ENCODE measurements at regions not wholly inside any gene's neighbourhood (a gene's known extent, or its start where the extent isn't known, plus 50 kb on each side); places are given as distances from the start of the nearest gene placed in this dataset.

DNA sequence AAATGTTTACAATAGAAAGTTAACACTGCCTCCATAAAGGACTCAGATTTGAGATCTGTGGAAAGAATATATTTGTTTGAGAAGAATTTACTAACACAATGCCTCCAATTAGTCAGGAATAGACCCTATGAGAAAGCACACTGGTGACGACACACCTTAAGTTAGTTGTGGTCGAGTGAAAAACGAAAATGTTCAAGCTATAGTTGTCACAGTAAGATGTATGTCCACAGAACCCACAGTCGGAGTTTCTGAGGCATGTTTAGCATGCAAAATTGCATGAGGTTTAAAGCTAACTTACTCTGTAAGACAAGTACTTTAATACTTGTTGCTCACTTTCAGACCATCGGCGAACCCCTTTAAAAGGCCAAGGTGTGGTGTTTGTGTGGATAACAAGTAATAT, 69.9 kb upstream of the SIPA1L2 start:
- POLR2A ChIA-PET: no interaction called here
- CTCF ChIA-PET: no interaction called here
- TF ChIP-seq, protein P1, sequence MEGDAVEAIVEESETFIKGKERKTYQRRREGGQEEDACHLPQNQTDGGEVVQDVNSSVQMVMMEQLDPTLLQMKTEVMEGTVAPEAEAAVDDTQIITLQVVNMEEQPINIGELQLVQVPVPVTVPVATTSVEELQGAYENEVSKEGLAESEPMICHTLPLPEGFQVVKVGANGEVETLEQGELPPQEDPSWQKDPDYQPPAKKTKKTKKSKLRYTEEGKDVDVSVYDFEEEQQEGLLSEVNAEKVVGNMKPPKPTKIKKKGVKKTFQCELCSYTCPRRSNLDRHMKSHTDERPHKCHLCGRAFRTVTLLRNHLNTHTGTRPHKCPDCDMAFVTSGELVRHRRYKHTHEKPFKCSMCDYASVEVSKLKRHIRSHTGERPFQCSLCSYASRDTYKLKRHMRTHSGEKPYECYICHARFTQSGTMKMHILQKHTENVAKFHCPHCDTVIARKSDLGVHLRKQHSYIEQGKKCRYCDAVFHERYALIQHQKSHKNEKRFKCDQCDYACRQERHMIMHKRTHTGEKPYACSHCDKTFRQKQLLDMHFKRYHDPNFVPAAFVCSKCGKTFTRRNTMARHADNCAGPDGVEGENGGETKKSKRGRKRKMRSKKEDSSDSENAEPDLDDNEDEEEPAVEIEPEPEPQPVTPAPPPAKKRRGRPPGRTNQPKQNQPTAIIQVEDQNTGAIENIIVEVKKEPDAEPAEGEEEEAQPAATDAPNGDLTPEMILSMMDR (IDR thresholded peaks at IDR 0.05; ENCODE audit: insufficient read depth, low read length, missing control alignments): no peak
- no peak overlapping the region for H3K4me3 ChIP-seq (ENCODE audit: low read depth, low read length)
- no peak for DNase-seq (ENCODE audit: low read depth, low spot score)

DNA sequence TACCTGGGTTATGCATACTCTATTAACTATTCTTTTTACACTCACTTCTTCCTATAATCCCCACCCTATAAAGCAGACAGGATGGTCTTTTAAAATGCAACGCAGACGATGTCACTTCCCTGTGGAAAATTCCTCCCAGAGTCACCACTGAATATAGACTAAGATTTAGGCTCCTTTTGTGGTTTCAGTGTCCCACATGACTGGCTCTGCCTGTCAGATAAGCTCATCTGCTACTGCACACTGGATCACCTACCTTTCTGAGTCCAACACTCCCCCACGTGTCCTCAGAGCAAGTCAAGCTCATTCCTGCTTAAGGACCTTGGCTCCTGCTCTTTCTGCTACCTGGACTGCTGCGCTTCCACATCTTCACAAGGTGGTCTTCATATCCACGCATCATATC, 73.0 kb upstream of the SIPA1L2 start:
- ChIA-PET CTCF (no interaction called here), POLR2A (no interaction called here)

DNA sequence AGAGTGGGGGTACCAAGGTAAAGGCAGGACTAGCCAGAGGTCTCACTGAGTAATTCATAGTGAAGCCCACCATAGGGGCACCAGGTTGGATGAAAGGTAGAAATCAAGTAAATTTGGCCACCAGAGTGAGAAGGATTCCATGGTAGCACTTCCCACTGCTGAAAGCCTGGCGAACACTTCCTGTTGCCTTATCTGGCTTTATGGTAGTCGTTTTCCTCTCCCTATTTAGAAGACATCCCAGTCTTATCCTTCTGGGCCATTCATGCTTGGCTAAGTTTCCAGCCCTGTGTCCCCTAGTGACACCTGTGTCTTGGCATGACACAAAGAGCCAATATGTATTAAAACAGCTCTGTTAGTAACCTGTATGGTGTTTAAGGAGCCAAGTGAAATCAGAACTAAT, 74.3 kb upstream of the SIPA1L2 start:
- TF ChIP-seq, protein P1 (IDR thresholded peaks at IDR 0.05; ENCODE audit: insufficient read depth, low read length, missing control alignments): no peak
- H3K4me3 ChIP-seq (ENCODE audit: low read depth, low read length): no peak overlapping the region

More for the DNA sequence above, 73.0 kb upstream of the SIPA1L2 start:
- TF ChIP-seq, protein P1 (IDR thresholded peaks at IDR 0.05; ENCODE audit: insufficient read depth, low read length, missing control alignments): no peak
- no peak for DNase-seq (ENCODE audit: low read depth, low spot score)
- H3K4me3 ChIP-seq (ENCODE audit: low read depth, low read length): no peak overlapping the region

DNA sequence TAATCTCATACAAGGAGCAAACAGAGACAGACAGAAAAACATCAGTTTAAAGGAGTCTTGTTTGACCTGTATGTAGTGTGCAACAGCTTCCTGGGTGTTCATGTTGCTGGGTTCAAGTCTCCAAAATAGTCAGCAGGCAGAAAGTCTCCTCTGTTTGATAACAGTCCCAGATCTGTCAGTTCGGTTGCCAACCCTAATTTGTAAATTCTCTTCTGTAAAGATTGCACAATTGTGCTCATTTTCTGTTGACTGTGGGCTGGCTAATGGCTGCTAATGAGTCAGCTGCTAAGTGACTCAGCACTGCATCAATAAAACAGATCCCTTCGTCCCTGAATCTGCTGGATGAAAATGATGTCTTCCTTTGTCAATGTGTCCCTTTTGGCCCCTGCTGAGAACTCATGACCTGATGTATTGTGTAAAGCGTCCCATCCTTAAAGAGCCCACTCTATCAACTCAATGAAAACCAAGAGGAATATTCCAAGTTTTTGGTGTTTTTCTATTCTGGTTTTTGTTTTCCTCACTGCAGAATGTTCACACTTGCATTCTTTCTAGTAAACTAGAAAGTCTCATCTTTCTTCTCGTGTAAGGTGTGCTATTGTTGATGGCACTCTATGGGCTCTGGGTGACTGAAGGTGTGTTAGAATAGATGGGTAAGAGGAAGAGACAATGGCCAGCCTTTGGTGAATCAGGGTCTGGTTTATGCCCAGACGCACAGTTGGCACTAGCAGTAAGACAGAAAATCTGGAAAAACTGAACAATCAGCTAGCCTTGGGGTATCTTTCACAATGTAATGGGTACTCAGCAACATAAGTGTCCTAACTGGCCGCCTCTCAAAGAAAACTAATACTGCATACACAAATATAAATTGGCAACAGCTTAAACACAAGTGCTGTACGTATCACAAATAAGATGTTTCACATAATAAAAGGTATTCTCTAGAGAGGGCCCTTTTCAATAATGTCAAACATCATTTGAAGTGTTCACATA, 75.1 kb upstream of the SIPA1L2 start:
- ChIA-PET CTCF (no interaction called here), POLR2A (no interaction called here)
- TF ChIP-seq, protein P1 (IDR thresholded peaks at IDR 0.05; ENCODE audit: insufficient read depth, low read length, missing control alignments): no peak
- no peak overlapping the region for H3K4me3 ChIP-seq (ENCODE audit: low read depth, low read length)
- peak; percentile 41 for DNase-seq (ENCODE audit: low read depth, low spot score)

More for the DNA sequence above, 74.3 kb upstream of the SIPA1L2 start:
- no peak for DNase-seq (ENCODE audit: low read depth, low spot score)
- POLR2A ChIA-PET: no interaction called here
- CTCF ChIA-PET: no interaction called here

DNA sequence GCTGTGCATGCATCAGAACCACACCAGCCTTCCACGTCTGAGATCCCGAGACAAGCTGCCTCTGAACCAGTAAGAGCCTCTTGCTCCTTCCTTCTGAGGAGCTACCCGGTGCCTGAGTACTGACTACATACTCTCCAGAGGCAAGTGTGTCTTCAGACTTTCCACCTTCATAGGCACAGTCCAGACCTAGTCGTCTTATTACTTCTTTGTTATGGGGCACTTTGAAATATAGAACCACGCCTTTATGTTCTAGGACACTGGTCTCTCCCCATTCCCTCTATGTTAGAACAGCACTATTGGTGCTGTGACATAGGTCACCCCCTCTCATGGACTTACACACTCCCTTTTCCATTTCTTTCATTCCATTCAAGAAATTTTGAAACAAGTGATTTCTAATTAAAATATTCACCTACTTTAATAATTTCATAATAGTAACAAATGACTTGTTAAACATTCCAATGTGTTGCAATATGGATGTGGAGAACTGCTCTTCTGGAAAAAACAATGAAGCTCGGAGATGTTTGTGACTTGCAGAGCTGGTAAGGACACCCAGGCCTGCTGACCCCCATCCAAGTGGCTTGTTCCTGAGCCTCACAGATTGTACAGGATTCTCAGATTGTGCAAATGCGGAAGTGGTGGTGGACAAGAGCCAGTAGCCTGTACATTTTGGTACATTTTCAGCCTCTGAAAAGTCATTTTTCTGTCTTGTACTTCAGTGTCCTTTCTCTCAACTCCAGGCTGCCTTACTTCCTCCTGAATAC, 76.1 kb upstream of the SIPA1L2 start:
- TF ChIP-seq, protein P1 (IDR thresholded peaks at IDR 0.05; ENCODE audit: insufficient read depth, low read length, missing control alignments): no peak
- CTCF ChIA-PET: no interaction called here
- DNase-seq (ENCODE audit: low read depth, low spot score): no peak
- POLR2A ChIA-PET: no interaction called here
- H3K4me3 ChIP-seq (ENCODE audit: low read depth, low read length): no peak overlapping the region

DNA sequence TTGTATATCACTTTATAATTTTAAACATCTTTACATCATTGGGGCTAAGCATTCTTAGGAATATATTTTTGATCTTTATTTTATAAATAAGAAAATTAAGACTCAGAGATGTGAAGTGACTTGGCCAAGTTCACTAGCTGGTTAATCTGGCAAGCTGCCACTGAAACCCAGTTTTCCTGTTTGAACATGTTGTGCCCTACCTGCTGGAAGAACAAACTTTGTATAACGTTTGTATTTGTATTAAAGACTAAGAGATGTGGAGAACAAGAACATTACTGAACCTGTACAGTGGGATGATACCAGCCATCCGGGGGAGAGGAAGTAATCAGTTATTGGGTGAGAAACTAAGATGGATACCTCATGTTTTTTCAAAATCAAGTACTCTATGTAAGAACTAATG, 77.2 kb upstream of the SIPA1L2 start:
- TF ChIP-seq, protein P1 (IDR thresholded peaks at IDR 0.05; ENCODE audit: insufficient read depth, low read length, missing control alignments): no peak
- POLR2A ChIA-PET: no interaction called here
- H3K4me3 ChIP-seq (ENCODE audit: low read depth, low read length): no peak overlapping the region
- DNase-seq (ENCODE audit: low read depth, low spot score): no peak
- CTCF ChIA-PET: no interaction called here
